Thyroid gland (tissue), 4 donors: ENCODE measurements at regions not wholly inside any gene's neighbourhood (a gene's known extent, or its start where the extent isn't known, plus 50 kb on each side); places are given as distances from the start of the nearest gene placed in this dataset.

Experiments used
- DNase-seq, 2 donors: peaks; one replicate each; pipeline ENCODE4 v3.0.0-alpha.2; 2019
- H3K27ac ChIP-seq, 3 donors: fragments of 200-600 bp; sonication (generic); 1 replicate in 2 of 3; 2 replicates in 1 of 3; pipeline ENCODE4 v1.5.1; 2016 to 2019; ENCODE audit warnings: mild to moderate bottlenecking in 1 of 3, moderate library complexity in 1 of 3
- H3K27me3 ChIP-seq: fragments of 200-600 bp; sonication (generic); one replicate; pipeline ENCODE4 v1.5.1; 2019
- H3K36me3 ChIP-seq, 2 donors: fragments of 200-600 bp; sonication (generic); one replicate each; pipeline ENCODE4 v1.5.1; 2016 to 2019
- H3K4me1 ChIP-seq, 2 donors: fragments of 200-600 bp; sonication (generic); one replicate each; pipeline ENCODE4 v1.5.1; 2017 to 2019
- H3K4me3 ChIP-seq, 3 donors: fragments of 200-600 bp; sonication (generic); replicated peaks in 1 of 3; 1 replicate in 2 of 3; 2 replicates in 1 of 3; pipeline ENCODE4 v1.5.1; 2016; ENCODE audit warnings: mild to moderate bottlenecking in 1 of 3
- H3K9me3 ChIP-seq: fragments of 200-600 bp; sonication (generic); one replicate; pipeline ENCODE4 v1.5.1; 2017
- CTCF ChIP-seq, 6 experiments: fragments of 200-600 bp in 3 of 6; fragments of 450-650 bp in 3 of 6; sonication (generic) in 3 of 6; IDR thresholded peaks; one replicate each; pipeline ENCODE4 v1.5.1; 2016 to 2019; ENCODE audit warnings: antibody characterized with exemption in 6 of 6, mild to moderate bottlenecking in 2 of 6, inconsistent platforms in 1 of 6, moderate library complexity in 1 of 6
- POLR2A ChIP-seq, 2 donors: fragments of 450-650 bp; IDR thresholded peaks; one replicate each; pipeline ENCODE4 v1.6.1; 2017; ENCODE audit warnings: antibody characterized with exemption in 2 of 2, mild to moderate bottlenecking in 2 of 2, moderate library complexity in 1 of 2
- WGBS, 2 donors: methylation state at CpG; one replicate each; pipeline ENCODE4 v1.1.5; 2017; 5-methylcytosine and 5-hydroxymethylcytosine counted together
- intact Hi-C: fragments of 100-400 bp; cut with DNase I; formaldehyde crosslinking; loops from one replicate; pipeline ENCODE4 v1.15.1; 2023

- 87 to 96% methylated on average over 7 of the region's 7 CpGs for WGBS, 2 donors
- TF ChIP-seq POLR2A (IDR thresholded peaks at IDR 0.05) (no peak), CTCF (IDR thresholded peaks at IDR 0.05) (no peak)
- Histone ChIP-seq H3K4me1 (peaks cover 22 to 24% of the 10 kb centered on the region in 2 donors), H3K9me3 (no peaks in the 10 kb centered on the region), H3K27me3 (no peaks in the 10 kb centered on the region), H3K27ac (no peak overlapping the region), H3K4me3 (no peak overlapping the region), H3K36me3 (no peaks in the 10 kb centered on the region)
- DNase-seq: no peak
- intact Hi-C loops: no loop called here
Observed at GRCh38 chr2:212938144-212938793, 213.1 kb downstream of the IKZF2 start.

- intact Hi-C loops: no loop called here
- Histone ChIP-seq H3K36me3 (no peaks in the 10 kb centered on the region), H3K4me3 (no peak overlapping the region), H3K9me3 (no peaks in the 10 kb centered on the region), H3K4me1 (peaks cover 21 to 24% of the 10 kb centered on the region in 2 donors), H3K27me3 (no peaks in the 10 kb centered on the region), H3K27ac (no peak overlapping the region)
- WGBS, 2 donors: 84 to 96% methylated on average over 8 of the region's 8 CpGs
- no peak for DNase-seq
- TF ChIP-seq CTCF (IDR thresholded peaks at IDR 0.05) (no peak), POLR2A (IDR thresholded peaks at IDR 0.05) (no peak)
Observed at GRCh38 chr2:212936572-212936971, 214.8 kb downstream of the IKZF2 start.

GRCh38 chr2:212935752-212936151 lies 215.7 kb downstream of the IKZF2 start:
- no peak for DNase-seq
- Histone ChIP-seq H3K4me1 (peaks cover 13 to 16% of the 10 kb centered on the region in 2 donors), H3K9me3 (no peaks in the 10 kb centered on the region), H3K4me3 (no peak overlapping the region), H3K27me3 (no peaks in the 10 kb centered on the region), H3K27ac (no peak overlapping the region), H3K36me3 (no peaks in the 10 kb centered on the region)
- 36 to 38% methylated on average over 4 of the region's 4 CpGs for WGBS, 2 donors
- TF ChIP-seq CTCF (IDR thresholded peaks at IDR 0.05) (no peak), POLR2A (IDR thresholded peaks at IDR 0.05) (no peak)
- intact Hi-C loops: no loop called here

GRCh38 chr2:212931271-212931670 lies 220.1 kb downstream of the IKZF2 start:
- H3K9me3 ChIP-seq: no peaks in the 10 kb centered on the region
- no peak overlapping the region for H3K27ac ChIP-seq
- WGBS, 2 donors: 77 to 78% methylated on average over 5 of the region's 5 CpGs
- H3K4me3 ChIP-seq: no peak overlapping the region
- DNase-seq: no peak
- no peaks in the 10 kb centered on the region for H3K36me3 ChIP-seq
- TF ChIP-seq CTCF (IDR thresholded peaks at IDR 0.05) (no peak), POLR2A (IDR thresholded peaks at IDR 0.05) (no peak)
- peaks cover 10% of the 10 kb centered on the region in 2 donors for H3K4me1 ChIP-seq
- intact Hi-C loops: no loop called here
- H3K27me3 ChIP-seq: no peaks in the 10 kb centered on the region

GRCh38 chr2:212930556-212931260 lies 220.7 kb downstream of the IKZF2 start:
- no peak for DNase-seq
- H3K9me3 ChIP-seq: no peaks in the 10 kb centered on the region
- intact Hi-C loops: no loop called here
- no peak overlapping the region for H3K4me3 ChIP-seq
- peaks cover 6 to 10% of the 10 kb centered on the region in 2 donors for H3K4me1 ChIP-seq
- no peaks in the 10 kb centered on the region for H3K36me3 ChIP-seq
- no peaks in the 10 kb centered on the region for H3K27me3 ChIP-seq
- no peak for TF ChIP-seq CTCF (IDR thresholded peaks at IDR 0.05)
- TF ChIP-seq POLR2A (IDR thresholded peaks at IDR 0.05): no peak
- 41 to 48% methylated on average over 1 of the region's 1 CpG for WGBS, 2 donors
- no peak overlapping the region for H3K27ac ChIP-seq
